WTC11 (cell line): ENCODE measurements at regions not wholly inside any gene's neighbourhood (a gene's known extent, or its start where the extent isn't known, plus 50 kb on each side); places are given as distances from the start of the nearest gene placed in this dataset.

Source experiments
- ATAC-seq: fragments of 200-7000 bp; cut with Tn5 transposase; 2 replicates; pipeline ENCODE4 v1.10.0; 2021; ENCODE audit warnings: mild to moderate bottlenecking, moderate library complexity
- CTCF ChIA-PET: fragments of 300-600 bp; sonication (Branson Sonifier 250); formaldehyde crosslinking; loops from one replicate; lab custom pipeline; 2021; ENCODE audit warnings: antibody characterized with exemption; lab: Charles Lee
- POLR2A ChIA-PET: fragments of 350-600 bp; sonication (Branson Sonifier 250); formaldehyde crosslinking; loops from one replicate; lab custom pipeline; 2021; ENCODE audit warnings: antibody characterized with exemption; lab: Charles Lee
- DNase-seq: peaks from one replicate; pipeline ENCODE4 v3.0.0; 2021; ENCODE audit warnings: low spot score
- H3K27ac Mint-ChIP-seq: 2 replicates; pipeline ENCODE4 v1.8.0; 2021; ENCODE audit warnings: mixed read lengths
- H3K27me3 Mint-ChIP-seq: 2 replicates; pipeline ENCODE4 v1.8.0; 2021; ENCODE audit warnings: low read depth, mild to moderate bottlenecking, moderate library complexity, mixed read lengths
- H3K36me3 Mint-ChIP-seq: 2 replicates; pipeline ENCODE4 v1.8.0; 2021; ENCODE audit warnings: mixed read lengths
- H3K4me1 Mint-ChIP-seq: 2 replicates; pipeline ENCODE4 v1.8.0; 2022; ENCODE audit warnings: mixed read lengths
- H3K4me3 Mint-ChIP-seq: 2 replicates; pipeline ENCODE4 v1.8.0; 2021; ENCODE audit warnings: mild to moderate bottlenecking, moderate library complexity, mixed read lengths
- H3K9me3 Mint-ChIP-seq: 2 replicates; pipeline ENCODE4 v1.8.0; 2021; ENCODE audit warnings: mixed read lengths
- CBFB ChIP-seq: sonication (generic); formaldehyde crosslinking; IDR thresholded peaks from 2 replicates; pipeline ENCODE4 v1.8.1; 2022; ENCODE audit warnings: mild to moderate bottlenecking, low read depth, missing genetic modification reagents
- CREM ChIP-seq: sonication (generic); formaldehyde crosslinking; IDR thresholded peaks from 2 replicates; pipeline ENCODE4 v1.8.1; 2022; ENCODE audit warnings: mild to moderate bottlenecking, missing genetic modification reagents, moderate library complexity
- ESRRA ChIP-seq: sonication (generic); formaldehyde crosslinking; IDR thresholded peaks from 2 replicates; pipeline ENCODE4 v1.8.1; 2022; ENCODE audit warnings: mild to moderate bottlenecking, missing genetic modification reagents, borderline replicate concordance
- GRHL2 ChIP-seq: fragments of 250-450 bp; sonication (Bioruptor Pico); IDR thresholded peaks from 2 replicates; pipeline ENCODE4 v1.8.0; 2022; ENCODE audit warnings: mild to moderate bottlenecking, moderate library complexity; ENCODE audit not compliant: insufficient replicate concordance, severe bottlenecking
- JAZF1 ChIP-seq: fragments of 250-450 bp; sonication (Bioruptor Pico); IDR thresholded peaks from 2 replicates; pipeline ENCODE4 v1.9.0; 2021; ENCODE audit warnings: moderate library complexity, mild to moderate bottlenecking, inconsistent platforms
- NFYB ChIP-seq: sonication (generic); formaldehyde crosslinking; conservative IDR thresholded peaks from 2 replicates; pipeline ENCODE4 v1.8.0; 2022; ENCODE audit warnings: low read depth, missing genetic modification reagents
- OVOL2 ChIP-seq: fragments of 250-450 bp; sonication (Bioruptor Pico); IDR thresholded peaks from 2 replicates; pipeline ENCODE4 v1.9.0; 2021; ENCODE audit warnings: mild to moderate bottlenecking, borderline replicate concordance
- RELA ChIP-seq: sonication (generic); formaldehyde crosslinking; IDR thresholded peaks from 2 replicates; pipeline ENCODE4 v1.8.1; 2022; ENCODE audit warnings: missing genetic modification reagents, mild to moderate bottlenecking, borderline replicate concordance
- RORB ChIP-seq: fragments of 250-450 bp; sonication (Bioruptor Pico); IDR thresholded peaks from 2 replicates; pipeline ENCODE4 v1.9.0; 2021; ENCODE audit warnings: mild to moderate bottlenecking
- SMAD3 ChIP-seq: sonication (generic); formaldehyde crosslinking; IDR thresholded peaks from 2 replicates; pipeline ENCODE4 v1.8.0; 2022; ENCODE audit warnings: missing genetic modification reagents, mild to moderate bottlenecking, borderline replicate concordance
- TP53 ChIP-seq: sonication (generic); formaldehyde crosslinking; IDR thresholded peaks from 2 replicates; pipeline ENCODE4 v1.8.1; 2023; ENCODE audit warnings: mild to moderate bottlenecking, missing genetic modification reagents
- ZBTB21 ChIP-seq: sonication (generic); formaldehyde crosslinking; IDR thresholded peaks from 2 replicates; pipeline ENCODE4 v1.8.1; 2023; ENCODE audit warnings: mild to moderate bottlenecking, missing genetic modification reagents, borderline replicate concordance
- ZNF121 ChIP-seq: sonication (generic); formaldehyde crosslinking; IDR thresholded peaks from 2 replicates; pipeline ENCODE4 v1.8.0; 2023; ENCODE audit warnings: missing genetic modification reagents
- ZNF138 ChIP-seq: sonication (generic); formaldehyde crosslinking; conservative IDR thresholded peaks from 2 replicates; pipeline ENCODE4 v1.8.1; 2022; ENCODE audit warnings: mild to moderate bottlenecking, moderate library complexity, missing genetic modification reagents
- ZNF232 ChIP-seq: sonication (generic); formaldehyde crosslinking; IDR thresholded peaks from 2 replicates; pipeline ENCODE4 v1.8.0; 2022; ENCODE audit warnings: mild to moderate bottlenecking, missing genetic modification reagents
- ZNF263 ChIP-seq: sonication (generic); formaldehyde crosslinking; IDR thresholded peaks from 2 replicates; pipeline ENCODE4 v1.8.1; 2022; ENCODE audit warnings: low read depth, mild to moderate bottlenecking, moderate library complexity, missing genetic modification reagents
- ZNF396 ChIP-seq: fragments of 250-450 bp; sonication (Bioruptor Pico); IDR thresholded peaks from 2 replicates; pipeline ENCODE4 v1.8.0; 2021; ENCODE audit warnings: mild to moderate bottlenecking, moderate library complexity, borderline replicate concordance
- ZNF416 ChIP-seq: fragments of 250-450 bp; sonication (Bioruptor Pico); IDR thresholded peaks from 2 replicates; pipeline ENCODE4 v1.9.0; 2021; ENCODE audit warnings: mild to moderate bottlenecking, inconsistent platforms
- ZNF423 ChIP-seq: fragments of 250-450 bp; sonication (Bioruptor Pico); IDR thresholded peaks from 2 replicates; pipeline ENCODE4 v2.1.2; 2022; ENCODE audit warnings: mild to moderate bottlenecking, moderate library complexity
- ZNF671 ChIP-seq: fragments of 250-450 bp; sonication (Bioruptor Pico); IDR thresholded peaks from 2 replicates; pipeline ENCODE4 v1.8.0; 2021; ENCODE audit warnings: mild to moderate bottlenecking
- TF ChIP-seq, protein P1 (sequence below): sonication (generic); formaldehyde crosslinking; IDR thresholded peaks from 2 replicates; pipeline ENCODE4 v1.8.1; 2022; ENCODE audit warnings: missing genetic modification reagents, borderline replicate concordance
- TF ChIP-seq, protein P2 (sequence below): sonication (generic); formaldehyde crosslinking; IDR thresholded peaks from 2 replicates; pipeline ENCODE4 v1.8.1; 2023; ENCODE audit warnings: mild to moderate bottlenecking, moderate library complexity, missing genetic modification reagents
- TF ChIP-seq, protein P3 (sequence below): fragments of 250-450 bp; sonication (Bioruptor Pico); IDR thresholded peaks from 2 replicates; pipeline ENCODE4 v1.8.0; 2021; ENCODE audit warnings: mild to moderate bottlenecking
- TF ChIP-seq, protein P4 (sequence below): fragments of 250-450 bp; sonication (Bioruptor Pico); IDR thresholded peaks from 2 replicates; pipeline ENCODE4 v1.9.0; 2021; ENCODE audit warnings: mild to moderate bottlenecking, borderline replicate concordance
- TF ChIP-seq, protein P5 (sequence below): fragments of 250-450 bp; sonication (Bioruptor Pico); IDR thresholded peaks from 2 replicates; pipeline ENCODE4 v2.1.2; 2022; ENCODE audit warnings: mild to moderate bottlenecking, moderate library complexity

DNA sequence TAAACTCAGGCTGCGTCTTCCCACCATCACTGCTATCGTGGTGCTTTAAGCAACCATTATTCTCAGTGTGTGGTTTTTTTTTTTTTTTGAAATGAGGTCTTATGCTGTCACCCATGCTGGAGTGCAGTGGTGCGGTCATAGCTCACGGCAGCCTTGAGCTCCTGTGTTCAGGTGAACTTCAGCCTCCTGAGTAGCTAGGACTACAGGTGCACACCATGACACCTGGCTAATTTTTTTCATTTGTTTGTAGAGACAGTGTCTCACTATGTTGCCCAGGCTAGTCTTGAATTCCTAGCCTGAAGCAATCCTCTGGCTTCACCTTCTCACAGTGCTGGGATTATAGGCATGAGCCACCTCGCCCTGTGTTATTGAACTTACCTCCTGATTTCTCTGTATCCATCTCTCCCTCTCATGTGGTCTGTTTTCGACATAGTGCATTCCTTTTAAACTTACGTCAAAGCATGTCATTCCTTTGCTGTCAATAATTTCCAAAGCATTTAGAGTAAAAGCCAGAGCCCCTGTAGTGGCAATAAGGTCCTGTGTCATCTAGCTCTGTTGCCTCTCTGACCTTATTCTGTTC lies 255.5 kb downstream of the SNAPC1 start (continued):
- TF ChIP-seq, protein P1, sequence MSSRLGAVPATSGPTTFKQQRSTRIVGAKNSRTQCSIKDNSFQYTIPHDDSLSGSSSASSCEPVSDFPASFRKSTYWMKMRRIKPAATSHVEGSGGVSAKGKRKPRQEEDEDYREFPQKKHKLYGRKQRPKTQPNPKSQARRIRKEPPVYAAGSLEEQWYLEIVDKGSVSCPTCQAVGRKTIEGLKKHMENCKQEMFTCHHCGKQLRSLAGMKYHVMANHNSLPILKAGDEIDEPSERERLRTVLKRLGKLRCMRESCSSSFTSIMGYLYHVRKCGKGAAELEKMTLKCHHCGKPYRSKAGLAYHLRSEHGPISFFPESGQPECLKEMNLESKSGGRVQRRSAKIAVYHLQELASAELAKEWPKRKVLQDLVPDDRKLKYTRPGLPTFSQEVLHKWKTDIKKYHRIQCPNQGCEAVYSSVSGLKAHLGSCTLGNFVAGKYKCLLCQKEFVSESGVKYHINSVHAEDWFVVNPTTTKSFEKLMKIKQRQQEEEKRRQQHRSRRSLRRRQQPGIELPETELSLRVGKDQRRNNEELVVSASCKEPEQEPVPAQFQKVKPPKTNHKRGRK (CRISPR knock-in tag): no peak
- no peak for TF ChIP-seq ZBTB21 (CRISPR knock-in tag)
- TF ChIP-seq JAZF1 (CRISPR knock-in tag): no peak

DNA sequence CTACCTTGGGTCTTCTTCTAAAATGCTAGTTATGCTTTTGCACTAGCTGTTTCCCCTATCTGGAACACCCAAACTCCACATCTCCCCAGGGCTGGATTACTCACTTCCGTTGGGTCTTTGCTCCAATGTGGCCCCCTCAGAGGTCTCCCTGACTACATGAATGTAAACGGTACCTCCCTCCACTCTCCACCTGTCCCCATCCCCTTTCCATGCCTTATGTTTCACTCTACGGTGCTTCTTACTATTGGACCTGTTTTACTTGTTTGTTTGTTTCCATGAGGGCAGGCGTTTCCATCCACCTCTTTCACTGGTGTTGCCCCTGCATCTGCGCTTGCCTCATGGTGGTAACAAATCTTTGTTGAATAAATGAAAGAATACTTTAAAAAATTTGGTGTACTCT lies 256.4 kb downstream of the SNAPC1 start:
- no peaks in the 10 kb centered on the region for H3K36me3 Mint-ChIP-seq
- TF ChIP-seq ZNF121 (CRISPR knock-in tag): no peak
- no peak for TF ChIP-seq ZNF232 (CRISPR knock-in tag)
- no peak for TF ChIP-seq ZNF263 (CRISPR knock-in tag)
- TF ChIP-seq, protein P2, sequence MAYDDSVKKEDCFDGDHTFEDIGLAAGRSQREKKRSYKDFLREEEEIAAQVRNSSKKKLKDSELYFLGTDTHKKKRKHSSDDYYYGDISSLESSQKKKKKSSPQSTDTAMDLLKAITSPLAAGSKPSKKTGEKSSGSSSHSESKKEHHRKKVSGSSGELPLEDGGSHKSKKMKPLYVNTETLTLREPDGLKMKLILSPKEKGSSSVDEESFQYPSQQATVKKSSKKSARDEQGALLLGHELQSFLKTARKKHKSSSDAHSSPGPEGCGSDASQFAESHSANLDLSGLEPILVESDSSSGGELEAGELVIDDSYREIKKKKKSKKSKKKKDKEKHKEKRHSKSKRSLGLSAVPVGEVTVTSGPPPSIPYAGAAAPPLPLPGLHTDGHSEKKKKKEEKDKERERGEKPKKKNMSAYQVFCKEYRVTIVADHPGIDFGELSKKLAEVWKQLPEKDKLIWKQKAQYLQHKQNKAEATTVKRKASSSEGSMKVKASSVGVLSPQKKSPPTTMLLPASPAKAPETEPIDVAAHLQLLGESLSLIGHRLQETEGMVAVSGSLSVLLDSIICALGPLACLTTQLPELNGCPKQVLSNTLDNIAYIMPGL (CRISPR knock-in tag): no peak
- no peak for TF ChIP-seq TP53 (CRISPR knock-in tag)
- no peak for TF ChIP-seq CBFB (CRISPR knock-in tag)
- TF ChIP-seq, protein P3, sequence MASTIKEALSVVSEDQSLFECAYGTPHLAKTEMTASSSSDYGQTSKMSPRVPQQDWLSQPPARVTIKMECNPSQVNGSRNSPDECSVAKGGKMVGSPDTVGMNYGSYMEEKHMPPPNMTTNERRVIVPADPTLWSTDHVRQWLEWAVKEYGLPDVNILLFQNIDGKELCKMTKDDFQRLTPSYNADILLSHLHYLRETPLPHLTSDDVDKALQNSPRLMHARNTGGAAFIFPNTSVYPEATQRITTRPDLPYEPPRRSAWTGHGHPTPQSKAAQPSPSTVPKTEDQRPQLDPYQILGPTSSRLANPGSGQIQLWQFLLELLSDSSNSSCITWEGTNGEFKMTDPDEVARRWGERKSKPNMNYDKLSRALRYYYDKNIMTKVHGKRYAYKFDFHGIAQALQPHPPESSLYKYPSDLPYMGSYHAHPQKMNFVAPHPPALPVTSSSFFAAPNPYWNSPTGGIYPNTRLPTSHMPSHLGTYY (CRISPR knock-in tag): no peak
- TF ChIP-seq, protein P4, sequence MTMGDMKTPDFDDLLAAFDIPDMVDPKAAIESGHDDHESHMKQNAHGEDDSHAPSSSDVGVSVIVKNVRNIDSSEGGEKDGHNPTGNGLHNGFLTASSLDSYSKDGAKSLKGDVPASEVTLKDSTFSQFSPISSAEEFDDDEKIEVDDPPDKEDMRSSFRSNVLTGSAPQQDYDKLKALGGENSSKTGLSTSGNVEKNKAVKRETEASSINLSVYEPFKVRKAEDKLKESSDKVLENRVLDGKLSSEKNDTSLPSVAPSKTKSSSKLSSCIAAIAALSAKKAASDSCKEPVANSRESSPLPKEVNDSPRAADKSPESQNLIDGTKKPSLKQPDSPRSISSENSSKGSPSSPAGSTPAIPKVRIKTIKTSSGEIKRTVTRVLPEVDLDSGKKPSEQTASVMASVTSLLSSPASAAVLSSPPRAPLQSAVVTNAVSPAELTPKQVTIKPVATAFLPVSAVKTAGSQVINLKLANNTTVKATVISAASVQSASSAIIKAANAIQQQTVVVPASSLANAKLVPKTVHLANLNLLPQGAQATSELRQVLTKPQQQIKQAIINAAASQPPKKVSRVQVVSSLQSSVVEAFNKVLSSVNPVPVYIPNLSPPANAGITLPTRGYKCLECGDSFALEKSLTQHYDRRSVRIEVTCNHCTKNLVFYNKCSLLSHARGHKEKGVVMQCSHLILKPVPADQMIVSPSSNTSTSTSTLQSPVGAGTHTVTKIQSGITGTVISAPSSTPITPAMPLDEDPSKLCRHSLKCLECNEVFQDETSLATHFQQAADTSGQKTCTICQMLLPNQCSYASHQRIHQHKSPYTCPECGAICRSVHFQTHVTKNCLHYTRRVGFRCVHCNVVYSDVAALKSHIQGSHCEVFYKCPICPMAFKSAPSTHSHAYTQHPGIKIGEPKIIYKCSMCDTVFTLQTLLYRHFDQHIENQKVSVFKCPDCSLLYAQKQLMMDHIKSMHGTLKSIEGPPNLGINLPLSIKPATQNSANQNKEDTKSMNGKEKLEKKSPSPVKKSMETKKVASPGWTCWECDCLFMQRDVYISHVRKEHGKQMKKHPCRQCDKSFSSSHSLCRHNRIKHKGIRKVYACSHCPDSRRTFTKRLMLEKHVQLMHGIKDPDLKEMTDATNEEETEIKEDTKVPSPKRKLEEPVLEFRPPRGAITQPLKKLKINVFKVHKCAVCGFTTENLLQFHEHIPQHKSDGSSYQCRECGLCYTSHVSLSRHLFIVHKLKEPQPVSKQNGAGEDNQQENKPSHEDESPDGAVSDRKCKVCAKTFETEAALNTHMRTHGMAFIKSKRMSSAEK (CRISPR knock-in tag): no peak
- ChIA-PET CTCF (no interaction called here), POLR2A (no interaction called here)
- no peaks in the 10 kb centered on the region for H3K4me1 Mint-ChIP-seq
- H3K9me3 Mint-ChIP-seq: peaks cover 4% of the 10 kb centered on the region
- no peak overlapping the region for H3K4me3 Mint-ChIP-seq
- DNase-seq (no peak), ATAC-seq (no peak)
- H3K27ac Mint-ChIP-seq: no peak overlapping the region
- H3K27me3 Mint-ChIP-seq: no peaks in the 10 kb centered on the region

DNA sequence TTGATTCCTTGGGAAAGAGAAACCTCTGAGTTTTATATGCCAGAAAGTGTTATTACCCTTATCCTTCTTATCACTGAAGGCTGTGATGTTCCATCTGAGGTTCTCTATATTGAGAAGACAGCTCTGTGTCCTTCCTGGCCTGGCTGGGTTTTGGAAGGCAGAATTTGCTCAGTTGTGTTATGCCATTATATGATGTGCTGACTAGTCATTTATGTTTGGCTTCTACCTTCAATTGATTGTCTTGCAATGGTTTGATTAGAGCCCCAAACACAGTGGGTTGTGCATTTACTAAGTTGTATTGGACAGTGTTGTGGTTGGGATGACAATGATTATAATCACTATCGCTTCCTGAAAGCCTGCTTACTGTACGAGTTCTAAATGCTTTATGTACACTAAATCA lies 265.7 kb downstream of the SNAPC1 start:
- TF ChIP-seq ZNF232 (CRISPR knock-in tag): no peak
- TF ChIP-seq OVOL2 (CRISPR knock-in tag): no peak
- TF ChIP-seq ESRRA (CRISPR knock-in tag): no peak
- TF ChIP-seq ZNF396 (CRISPR knock-in tag): no peak
- TF ChIP-seq ZNF138 (CRISPR knock-in tag): no peak
- no peak for TF ChIP-seq CREM (CRISPR knock-in tag)
- no peak for TF ChIP-seq ZNF423 (CRISPR knock-in tag)
- TF ChIP-seq GRHL2: no peak
- TF ChIP-seq SMAD3 (CRISPR knock-in tag): no peak
- TF ChIP-seq, protein P5, sequence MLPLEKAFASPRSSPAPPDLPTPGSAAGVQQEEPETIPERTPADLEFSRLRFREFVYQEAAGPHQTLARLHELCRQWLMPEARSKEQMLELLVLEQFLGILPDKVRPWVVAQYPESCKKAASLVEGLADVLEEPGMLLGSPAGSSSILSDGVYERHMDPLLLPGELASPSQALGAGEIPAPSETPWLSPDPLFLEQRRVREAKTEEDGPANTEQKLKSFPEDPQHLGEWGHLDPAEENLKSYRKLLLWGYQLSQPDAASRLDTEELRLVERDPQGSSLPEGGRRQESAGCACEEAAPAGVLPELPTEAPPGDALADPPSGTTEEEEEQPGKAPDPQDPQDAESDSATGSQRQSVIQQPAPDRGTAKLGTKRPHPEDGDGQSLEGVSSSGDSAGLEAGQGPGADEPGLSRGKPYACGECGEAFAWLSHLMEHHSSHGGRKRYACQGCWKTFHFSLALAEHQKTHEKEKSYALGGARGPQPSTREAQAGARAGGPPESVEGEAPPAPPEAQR (CRISPR knock-in tag): no peak
- no peak for TF ChIP-seq ZNF671 (CRISPR knock-in tag)
- no peak for TF ChIP-seq RELA (CRISPR knock-in tag)
- TF ChIP-seq ZNF416: no peak
- no peak for TF ChIP-seq NFYB (CRISPR knock-in tag)
- no peak for TF ChIP-seq RORB (CRISPR knock-in tag)
- ATAC-seq (no peak), DNase-seq (no peak)
- peaks cover 10% of the 10 kb centered on the region for H3K9me3 Mint-ChIP-seq
- no peak overlapping the region for H3K4me3 Mint-ChIP-seq
- H3K36me3 Mint-ChIP-seq: no peaks in the 10 kb centered on the region
- ChIA-PET POLR2A (no interaction called here), CTCF (interaction anchor here (0.5 kb wide), 1 partner anchor 10 kb away, joined by 4 read pairs; no protein-coding TSS in a partner anchor)
- no peak overlapping the region for H3K27ac Mint-ChIP-seq
- H3K4me1 Mint-ChIP-seq: no peaks in the 10 kb centered on the region
- H3K27me3 Mint-ChIP-seq: no peaks in the 10 kb centered on the region
